Uterus (tissue), 2 donors: ENCODE measurements at regions not wholly inside any gene's neighbourhood (a gene's known extent, or its start where the extent isn't known, plus 50 kb on each side); places are given as distances from the start of the nearest gene placed in this dataset.

ENCODE experiments used
- POLR2A ChIP-seq, 2 donors: fragments of 450-650 bp; IDR thresholded peaks; one replicate each; pipeline ENCODE4 v1.6.1; 2016; ENCODE audit warnings: antibody characterized with exemption in 2 of 2, mild to moderate bottlenecking in 1 of 2, moderate library complexity in 1 of 2
- TF ChIP-seq, protein P1 (sequence below), 4 experiments: fragments of 200-600 bp in 2 of 4; fragments of 450-650 bp in 2 of 4; sonication (generic) in 2 of 4; IDR thresholded peaks; one replicate each; pipeline ENCODE4 v1.5.1; 2016 to 2019; ENCODE audit warnings: antibody characterized with exemption in 4 of 4, mild to moderate bottlenecking in 2 of 4, moderate library complexity in 1 of 4

DNA sequence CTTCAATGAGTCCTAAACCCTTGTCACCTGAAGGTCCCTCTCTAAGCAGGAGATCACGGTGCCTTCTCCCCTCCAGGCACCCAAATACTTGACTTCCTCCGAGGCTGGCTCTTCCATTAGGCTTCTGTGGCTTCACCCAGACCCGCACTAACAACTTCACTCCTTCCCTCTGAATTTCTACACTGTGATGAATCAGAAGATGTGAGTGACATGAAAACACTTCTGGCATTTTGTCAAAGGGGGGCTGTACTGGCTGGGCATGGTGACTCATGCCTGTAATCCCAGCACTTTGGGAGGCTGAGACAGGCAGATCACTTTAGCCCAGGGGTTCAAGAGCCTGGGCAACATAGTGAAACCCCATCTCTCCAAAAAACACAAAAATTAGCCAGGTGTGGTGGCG is 72.6 kb upstream of the CNEP1R1 start:
- TF ChIP-seq POLR2A (IDR thresholded peaks at IDR 0.05): no peak
- TF ChIP-seq, protein P1, sequence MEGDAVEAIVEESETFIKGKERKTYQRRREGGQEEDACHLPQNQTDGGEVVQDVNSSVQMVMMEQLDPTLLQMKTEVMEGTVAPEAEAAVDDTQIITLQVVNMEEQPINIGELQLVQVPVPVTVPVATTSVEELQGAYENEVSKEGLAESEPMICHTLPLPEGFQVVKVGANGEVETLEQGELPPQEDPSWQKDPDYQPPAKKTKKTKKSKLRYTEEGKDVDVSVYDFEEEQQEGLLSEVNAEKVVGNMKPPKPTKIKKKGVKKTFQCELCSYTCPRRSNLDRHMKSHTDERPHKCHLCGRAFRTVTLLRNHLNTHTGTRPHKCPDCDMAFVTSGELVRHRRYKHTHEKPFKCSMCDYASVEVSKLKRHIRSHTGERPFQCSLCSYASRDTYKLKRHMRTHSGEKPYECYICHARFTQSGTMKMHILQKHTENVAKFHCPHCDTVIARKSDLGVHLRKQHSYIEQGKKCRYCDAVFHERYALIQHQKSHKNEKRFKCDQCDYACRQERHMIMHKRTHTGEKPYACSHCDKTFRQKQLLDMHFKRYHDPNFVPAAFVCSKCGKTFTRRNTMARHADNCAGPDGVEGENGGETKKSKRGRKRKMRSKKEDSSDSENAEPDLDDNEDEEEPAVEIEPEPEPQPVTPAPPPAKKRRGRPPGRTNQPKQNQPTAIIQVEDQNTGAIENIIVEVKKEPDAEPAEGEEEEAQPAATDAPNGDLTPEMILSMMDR (IDR thresholded peaks at IDR 0.05): no peak
